Hepatocyte (in vitro differentiated cells): ENCODE measurements at regions not wholly inside any gene's neighbourhood (a gene's known extent, or its start where the extent isn't known, plus 50 kb on each side); places are given as distances from the start of the nearest gene placed in this dataset.

Experiments
- DNase-seq: peaks from one replicate; pipeline ENCODE4 v3.0.0-alpha.2; 2016; ENCODE audit warnings: low spot score
- H2AFZ ChIP-seq: fragments of 200-600 bp; sonication (generic); 2 replicates; pipeline ENCODE4 v1.6.0; 2016; ENCODE audit warnings: antibody characterized with exemption, mild to moderate bottlenecking
- H3K27ac ChIP-seq: fragments of 200-600 bp; sonication (generic); 2 replicates; pipeline ENCODE4 v1.5.1; 2016; ENCODE audit warnings: mild to moderate bottlenecking
- H3K27me3 ChIP-seq: fragments of 200-600 bp; sonication (generic); 2 replicates; pipeline ENCODE4 v1.6.1; 2016
- H3K36me3 ChIP-seq: fragments of 200-600 bp; sonication (generic); replicated peaks from 2 replicates; pipeline ENCODE4 v1.5.1; 2016; ENCODE audit warnings: low read depth; ENCODE audit not compliant: insufficient read depth
- H3K4me1 ChIP-seq: fragments of 200-600 bp; sonication (generic); 2 replicates; pipeline ENCODE4 v1.5.1; 2016; ENCODE audit warnings: mild to moderate bottlenecking, moderate library complexity; ENCODE audit not compliant: insufficient read depth
- H3K4me2 ChIP-seq: fragments of 200-600 bp; sonication (generic); 2 replicates; pipeline ENCODE4 v1.6.0; 2016
- H3K4me3 ChIP-seq: fragments of 200-600 bp; sonication (generic); 2 replicates; pipeline ENCODE4 v1.5.1; 2016; ENCODE audit warnings: mild to moderate bottlenecking
- H3K79me2 ChIP-seq: fragments of 200-600 bp; sonication (generic); 2 replicates; pipeline ENCODE4 v1.6.0; 2017; ENCODE audit warnings: mild to moderate bottlenecking
- H3K9me2 ChIP-seq: fragments of 200-600 bp; sonication (generic); replicated peaks from 2 replicates; pipeline ENCODE4 v1.6.0; 2017; ENCODE audit warnings: mild to moderate bottlenecking; ENCODE audit not compliant: insufficient read depth
- H3K9me3 ChIP-seq: fragments of 200-600 bp; sonication (generic); 2 replicates; pipeline ENCODE4 v1.5.1; 2016; ENCODE audit warnings: low read depth, mild to moderate bottlenecking
- H4K20me1 ChIP-seq: fragments of 200-600 bp; sonication (generic); 2 replicates; pipeline ENCODE4 v1.6.0; 2016; ENCODE audit warnings: mild to moderate bottlenecking; ENCODE audit not compliant: insufficient read depth, poor library complexity, severe bottlenecking
- CTCF ChIP-seq: fragments of 200-600 bp; sonication (generic); IDR thresholded peaks from 2 replicates; pipeline ENCODE4 v1.5.1; 2016; ENCODE audit warnings: antibody characterized with exemption, mild to moderate bottlenecking; ENCODE audit not compliant: poor library complexity
- EZH2 ChIP-seq: fragments of 200-600 bp; sonication (generic); IDR thresholded peaks from 2 replicates; pipeline ENCODE4 v1.6.1; 2016; ENCODE audit warnings: antibody characterized with exemption, mild to moderate bottlenecking, borderline replicate concordance
- EZH2phosphoT487 ChIP-seq: fragments of 200-600 bp; sonication (generic); IDR thresholded peaks from one replicate; pipeline ENCODE4 v1.6.1; 2018; ENCODE audit warnings: antibody characterized with exemption, mild to moderate bottlenecking, low read depth, moderate library complexity; ENCODE audit not compliant: unreplicated experiment, severe bottlenecking
- WGBS: methylation state at CpG from one replicate; pipeline ENCODE4 v1.1.6; 2016; ENCODE audit warnings: low lambda C conversion rate; ENCODE audit errors: missing lambda C conversion rate; 5-methylcytosine and 5-hydroxymethylcytosine counted together

GRCh38 chr6:137750297-137750696 lies 116.8 kb upstream of the TNFAIP3 start:
- no peak for TF ChIP-seq EZH2phosphoT487
- no peak for TF ChIP-seq CTCF
- TF ChIP-seq EZH2, result no peak
- Histone ChIP-seq H3K27ac (no peak overlapping the region), H2AFZ (no peak overlapping the region)

GRCh38 chr6:137751768-137752560 lies 115.1 kb upstream of the TNFAIP3 start:
- TF ChIP-seq EZH2 (no peak), EZH2phosphoT487 (no peak), CTCF (no peak)
- no peak overlapping the region for H3K4me2 ChIP-seq
- no peak for DNase-seq
- no peaks in the 10 kb centered on the region for H3K36me3 ChIP-seq
- no peak overlapping the region for H2AFZ ChIP-seq
- WGBS, result 91% methylated on average over 8 of the region's 8 CpGs
- H3K9me3 ChIP-seq, result no peaks in the 10 kb centered on the region
- H3K79me2 ChIP-seq, result no peaks in the 10 kb centered on the region
- no peak overlapping the region for H3K4me3 ChIP-seq
- no peaks in the 10 kb centered on the region for H3K27me3 ChIP-seq
- H3K27ac ChIP-seq, result no peak overlapping the region
- H3K4me1 ChIP-seq, result peaks cover 6% of the 10 kb centered on the region
- no peaks in the 10 kb centered on the region for H3K9me2 ChIP-seq
- H4K20me1 ChIP-seq, result no peaks in the 10 kb centered on the region

More at GRCh38 chr6:137750297-137750696, 116.8 kb upstream of the TNFAIP3 start:
- H3K4me2 ChIP-seq, result no peak overlapping the region
- peaks cover 6% of the 10 kb centered on the region for H3K4me1 ChIP-seq
- WGBS, result 91% methylated on average over 5 of the region's 5 CpGs
- H3K36me3 ChIP-seq, result no peaks in the 10 kb centered on the region
- no peaks in the 10 kb centered on the region for H3K79me2 ChIP-seq
- H3K9me2 ChIP-seq, result no peaks in the 10 kb centered on the region
- DNase-seq, result no peak
- H4K20me1 ChIP-seq, result no peaks in the 10 kb centered on the region
- H3K4me3 ChIP-seq, result no peak overlapping the region
- no peaks in the 10 kb centered on the region for H3K27me3 ChIP-seq
- no peaks in the 10 kb centered on the region for H3K9me3 ChIP-seq

DNA sequence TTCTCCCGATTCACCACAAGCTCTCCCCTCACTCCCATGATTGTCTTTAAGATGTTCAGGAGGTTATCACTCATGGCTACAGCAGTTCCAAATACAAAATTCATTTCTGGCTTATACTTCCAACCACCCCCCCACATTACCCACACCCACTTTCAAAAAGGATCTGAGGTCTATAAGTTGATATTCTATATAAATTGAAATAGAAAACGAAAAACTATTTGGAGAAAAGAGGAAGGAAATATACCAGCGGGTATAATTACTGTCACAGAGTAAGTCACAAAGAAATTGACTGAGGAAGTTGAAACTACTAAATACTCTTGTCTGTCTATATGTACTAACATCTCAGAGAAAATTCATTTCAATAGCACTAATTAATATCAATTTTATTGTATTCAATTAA lies 112.7 kb upstream of the TNFAIP3 start:
- Histone ChIP-seq H3K27ac (no peak overlapping the region), H3K36me3 (no peaks in the 10 kb centered on the region), H3K4me2 (no peak overlapping the region), H3K9me2 (no peaks in the 10 kb centered on the region), H3K9me3 (no peaks in the 10 kb centered on the region), H3K4me3 (no peak overlapping the region), H3K27me3 (no peaks in the 10 kb centered on the region), H3K4me1 (no peaks in the 10 kb centered on the region), H2AFZ (no peak overlapping the region), H4K20me1 (no peaks in the 10 kb centered on the region), H3K79me2 (no peaks in the 10 kb centered on the region)
- 73% methylated on average over 3 of the region's 3 CpGs for WGBS
- no peak for TF ChIP-seq EZH2phosphoT487
- no peak for TF ChIP-seq CTCF
- TF ChIP-seq EZH2, result no peak
- DNase-seq, result no peak
